ENCODE measurements at regions not wholly inside any gene's neighbourhood (a gene's known extent, or its start where the extent isn't known, plus 50 kb on each side); places are given as distances from the start of the nearest gene placed in this dataset.

- TF ChIP-seq CTCF (conservative IDR thresholded peaks at IDR 0.05 in 1 of 2, IDR thresholded peaks at IDR 0.05 in 1 of 2; ENCODE audit: extremely low read depth in 1 of 2, insufficient read depth in 1 of 2, low read depth in 1 of 2, low read length in 2 of 2): no peak
- no peak for TF ChIP-seq EZH2 (IDR thresholded peaks at IDR 0.05; ENCODE audit: borderline replicate concordance, low read length)
Observed at GRCh38 chr10:58903071-58903470, 273.4 kb upstream of the PHYHIPL start.

Data from mammary epithelial cell (primary cell).